Endothelial cell of umbilical vein (primary cell): ENCODE measurements at regions not wholly inside any gene's neighbourhood (a gene's known extent, or its start where the extent isn't known, plus 50 kb on each side); places are given as distances from the start of the nearest gene placed in this dataset.

ENCODE experiments used
- BruUV-seq: library from RNA; stranded (reverse); fragments of 400-500 nt; replicated peaks from 2 replicates; lab custom pipeline; 2021; lab: Mats Ljungman, UMichigan
- CTCF ChIA-PET: fragments of 300-600, 350-600 bp; sonication (Branson Sonifier 250); formaldehyde crosslinking; loops from one replicate; lab custom pipeline; 2021; ENCODE audit warnings: antibody characterized with exemption, inconsistent platforms; lab: Charles Lee
- POLR2A ChIA-PET: fragments of 300-600, 350-600 bp; sonication (Branson Sonifier 250); formaldehyde crosslinking; loops from one replicate; lab custom pipeline; 2021; ENCODE audit warnings: antibody characterized with exemption, inconsistent platforms; lab: Charles Lee
- DNase-seq: peaks from one replicate; pipeline ENCODE4 v3.0.0-alpha.2; 2011; ENCODE audit warnings: low read depth, low spot score
- FAIRE-seq: peaks from 2 replicates; lab custom pipeline; 2011; peaks lifted over from hg19 to GRCh38; lab: Jason Lieb, UNC
- H2AFZ ChIP-seq: 2 replicates; pipeline ENCODE4 v1.6.0; 2012; ENCODE audit warnings: low read depth, low read length, control low read depth, inconsistent platforms
- H3K27ac ChIP-seq: 2 replicates; pipeline ENCODE4 v1.5.1; 2011; ENCODE audit warnings: low read depth, mild to moderate bottlenecking, control low read depth, low read length, moderate library complexity; ENCODE audit not compliant: insufficient read depth
- H3K27me3 ChIP-seq, 2 experiments: 2 replicates each; pipeline versions ENCODE4 v1.6.0 to v1.6.1; 2011; ENCODE audit warnings: low read length in 2 of 2, mixed read lengths in 1 of 2; ENCODE audit not compliant: control insufficient read depth in 2 of 2, insufficient read depth in 2 of 2
- H3K36me3 ChIP-seq, 2 experiments: 2 replicates in 1 of 2; 3 replicates in 1 of 2; pipeline ENCODE4 v1.5.1; 2011; ENCODE audit warnings: low read length in 2 of 2, mild to moderate bottlenecking in 1 of 2, moderate library complexity in 1 of 2; ENCODE audit not compliant: control insufficient read depth in 2 of 2, insufficient read depth in 2 of 2; ENCODE audit errors: extremely low read depth in 1 of 2
- H3K4me1 ChIP-seq: 3 replicates; pipeline ENCODE4 v1.5.1; 2011; ENCODE audit warnings: mild to moderate bottlenecking, low read length; ENCODE audit not compliant: control insufficient read depth, insufficient read depth; ENCODE audit errors: extremely low read depth
- H3K4me2 ChIP-seq: 2 replicates; pipeline ENCODE4 v1.6.1; 2011; ENCODE audit warnings: low read length, control low read depth, mixed read lengths; ENCODE audit not compliant: insufficient read depth
- H3K4me3 ChIP-seq, 3 experiments: fragments of 200-600 bp in 1 of 3; sonication (generic), shearing (Covaris generic) in 1 of 3; replicated peaks in 1 of 3; 2 replicates each; pipeline ENCODE4 v1.5.1; 2011 to 2016; ENCODE audit warnings: control low read depth in 3 of 3, low read length in 3 of 3, mild to moderate bottlenecking in 2 of 3, inconsistent platforms in 1 of 3, low read depth in 1 of 3, moderate library complexity in 1 of 3; ENCODE audit not compliant: insufficient read depth in 1 of 3
- H3K79me2 ChIP-seq: 2 replicates; pipeline ENCODE4 v1.6.0; 2012; ENCODE audit warnings: low read length, inconsistent platforms; ENCODE audit not compliant: control insufficient read depth, insufficient read depth
- H3K9ac ChIP-seq: replicated peaks from 2 replicates; pipeline ENCODE3; 2011; ENCODE audit warnings: low read length, control low read depth; ENCODE audit not compliant: insufficient read depth; ENCODE audit errors: extremely low read depth
- H3K9me1 ChIP-seq: replicated peaks from 3 replicates; pipeline ENCODE4 v1.6.0; 2011; ENCODE audit warnings: mild to moderate bottlenecking, low read length; ENCODE audit not compliant: control insufficient read depth, insufficient read depth; ENCODE audit errors: extremely low read depth
- H3K9me3 ChIP-seq: replicated peaks from 2 replicates; pipeline ENCODE4 v1.5.1; 2012; ENCODE audit warnings: low read length, inconsistent platforms; ENCODE audit not compliant: control insufficient read depth, insufficient read depth
- H4K20me1 ChIP-seq: replicated peaks from 2 replicates; pipeline ENCODE3; 2011; ENCODE audit warnings: mild to moderate bottlenecking, low read length; ENCODE audit not compliant: control insufficient read depth, insufficient read depth; ENCODE audit errors: extremely low read depth
- CTCF ChIP-seq, 2 donors: IDR thresholded peaks; 1 replicate in 1 of 2; 2 replicates in 1 of 2; pipeline ENCODE4 v1.5.1; 2011; ENCODE audit warnings: low read length in 2 of 2, mild to moderate bottlenecking in 2 of 2, moderate library complexity in 2 of 2, control low read depth in 1 of 2, inconsistent platforms in 1 of 2, low read depth in 1 of 2; ENCODE audit not compliant: insufficient read depth in 1 of 2; ENCODE audit errors: extremely low read depth in 1 of 2
- EZH2 ChIP-seq: IDR thresholded peaks from 2 replicates; pipeline ENCODE4 v1.6.1; 2012; ENCODE audit warnings: borderline replicate concordance, low read depth, mild to moderate bottlenecking, moderate library complexity, low read length, inconsistent platforms; ENCODE audit not compliant: severe bottlenecking
- FOS ChIP-seq: IDR thresholded peaks from 2 replicates; pipeline ENCODE4 v1.6.1; 2011; ENCODE audit warnings: mild to moderate bottlenecking, low read length, moderate library complexity, borderline replicate concordance; ENCODE audit not compliant: insufficient read depth
- GATA2 ChIP-seq: IDR thresholded peaks from 2 replicates; pipeline ENCODE4 v1.7.0; 2011; ENCODE audit warnings: low read depth, mild to moderate bottlenecking, moderate library complexity, mixed read lengths, low read length; ENCODE audit not compliant: insufficient read length, insufficient read depth
- JUN ChIP-seq: IDR thresholded peaks from 2 replicates; pipeline ENCODE4 v1.6.1; 2011; ENCODE audit warnings: borderline replicate concordance, low read depth; ENCODE audit not compliant: insufficient read length, insufficient read depth
- MAX ChIP-seq: IDR thresholded peaks from 2 replicates; pipeline ENCODE4 v1.6.1; 2011; ENCODE audit not compliant: insufficient read depth, insufficient read length
- MYC ChIP-seq: IDR thresholded peaks from one replicate; pipeline ENCODE4 v1.6.1; 2011; ENCODE audit warnings: mild to moderate bottlenecking, low read depth, low read length
- POLR2A ChIP-seq: IDR thresholded peaks from 2 replicates; pipeline ENCODE4 v1.6.1; 2012; ENCODE audit warnings: low read depth, mild to moderate bottlenecking, control low read depth, low read length
- POLR2AphosphoS5 ChIP-seq: IDR thresholded peaks from 2 replicates; pipeline ENCODE4 v1.6.1; 2012; ENCODE audit warnings: low read depth, mild to moderate bottlenecking, control low read depth, low read length, moderate library complexity; ENCODE audit not compliant: insufficient read depth
- dilution Hi-C: fragments of 300-500 bp; cut with MboI; formaldehyde crosslinking; loops from one replicate; pipeline ENCODE4 v1.15.0; 2019; ENCODE audit warnings: low sequenced_read_pairs; ENCODE audit not compliant: extremely low pct_ligation_motif_present
- intact Hi-C: fragments of 100-400 bp; cut with micrococcal nuclease; formaldehyde crosslinking; loops from one replicate; pipeline ENCODE4 v1.10.0; 2022

- ChIA-PET CTCF (no interaction called here), POLR2A (no interaction called here)
- no peaks in the 10 kb centered on the region for H3K27me3 ChIP-seq
- H3K36me3 ChIP-seq = no peaks in the 10 kb centered on the region
- H2AFZ ChIP-seq = no peak overlapping the region
- TF ChIP-seq GATA2 = no peak
- TF ChIP-seq MYC = no peak
- TF ChIP-seq POLR2A = no peak
- no peak for TF ChIP-seq EZH2
- no peak for TF ChIP-seq JUN
- TF ChIP-seq FOS = no peak
- no peak overlapping the region for H3K4me3 ChIP-seq
- intact Hi-C loops (no loop called here), dilution Hi-C loops (no loop called here)
- H3K9me3 ChIP-seq = no peaks in the 10 kb centered on the region
- no peaks in the 10 kb centered on the region for H3K79me2 ChIP-seq
- DNase-seq (no peak), FAIRE-seq (no peak)
- no peak overlapping the region for H3K9ac ChIP-seq
- no peaks in the 10 kb centered on the region for H3K9me1 ChIP-seq
- no TSS peak for BruUV-seq
- H3K4me1 ChIP-seq = no peaks in the 10 kb centered on the region
- no peak overlapping the region for H3K27ac ChIP-seq
- H4K20me1 ChIP-seq = no peaks in the 10 kb centered on the region
- no peak overlapping the region for H3K4me2 ChIP-seq
Measured at GRCh38 chr6:164308339-164308738, 893.8 kb downstream of the QKI start.

GRCh38 chr6:164303102-164303964 lies 888.8 kb downstream of the QKI start:
- POLR2A ChIA-PET = no interaction called here
- DNase-seq = peak; percentile 68

More at GRCh38 chr6:164303102-164303964, 888.8 kb downstream of the QKI start:
- Histone ChIP-seq H2AFZ (peak overlapping the region; percentile 62), H3K36me3 (no peaks in the 10 kb centered on the region), H3K9me1 (no peaks in the 10 kb centered on the region), H3K4me1 (no peaks in the 10 kb centered on the region), H4K20me1 (no peaks in the 10 kb centered on the region), H3K4me3 (no peak overlapping the region), H3K9ac (no peak overlapping the region), H3K9me3 (no peaks in the 10 kb centered on the region), H3K4me2 (no peak overlapping the region), H3K79me2 (no peaks in the 10 kb centered on the region), H3K27ac (no peak overlapping the region), H3K27me3 (no peaks in the 10 kb centered on the region)
- dilution Hi-C loops (no loop called here), intact Hi-C loops (no loop called here)
- no TSS peak for BruUV-seq
- no peak for FAIRE-seq
- CTCF ChIA-PET = no interaction called here
- TF ChIP-seq FOS (no peak), POLR2A (no peak), MAX (no peak), POLR2AphosphoS5 (no peak), EZH2 (no peak), JUN (no peak), MYC (no peak), GATA2 (no peak), CTCF (IDR thresholded peaks at IDR 0.05; ENCODE audit: extremely low read depth in 1 of 2, insufficient read depth in 1 of 2, low read depth in 1 of 2, low read length in 2 of 2) (no peak)
